HG02642 (cell line): ENCODE measurements at regions not wholly inside any gene's neighbourhood (a gene's known extent, or its start where the extent isn't known, plus 50 kb on each side); places are given as distances from the start of the nearest gene placed in this dataset.

Experiments used
- ATAC-seq: cut with Tn5 transposase; IDR thresholded peaks from one replicate; pipeline ENCODE4 v1.9.1; 2021; ENCODE audit warnings: mild to moderate bottlenecking; ENCODE audit not compliant: unreplicated experiment, poor library complexity

DNA sequence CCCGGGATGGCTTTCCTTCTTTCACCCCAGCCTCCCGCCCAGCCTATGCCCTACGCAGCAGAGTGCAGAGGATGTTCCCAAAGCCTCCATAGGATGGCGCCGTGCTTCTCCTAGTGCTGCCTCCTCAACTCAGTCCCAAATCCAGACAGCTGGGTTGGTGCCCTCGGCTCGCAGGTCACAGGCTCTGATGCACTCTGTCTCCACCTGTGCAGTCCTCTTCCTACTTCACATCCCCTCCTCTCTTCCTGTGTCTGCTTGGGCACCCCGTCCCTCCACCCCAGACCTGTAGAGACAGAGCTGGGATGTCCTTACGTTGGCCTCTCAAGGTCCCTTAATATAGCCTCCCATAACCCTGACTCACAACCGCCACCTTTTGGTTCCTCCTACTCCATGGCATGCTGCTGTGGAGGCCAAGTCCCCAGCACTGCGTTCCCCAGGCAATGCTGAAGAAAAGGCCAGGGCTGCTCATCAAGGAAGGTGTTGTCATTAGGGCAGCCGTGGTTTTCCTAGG is 314.4 kb downstream of the GADD45G start:
- ATAC-seq = no peak

DNA sequence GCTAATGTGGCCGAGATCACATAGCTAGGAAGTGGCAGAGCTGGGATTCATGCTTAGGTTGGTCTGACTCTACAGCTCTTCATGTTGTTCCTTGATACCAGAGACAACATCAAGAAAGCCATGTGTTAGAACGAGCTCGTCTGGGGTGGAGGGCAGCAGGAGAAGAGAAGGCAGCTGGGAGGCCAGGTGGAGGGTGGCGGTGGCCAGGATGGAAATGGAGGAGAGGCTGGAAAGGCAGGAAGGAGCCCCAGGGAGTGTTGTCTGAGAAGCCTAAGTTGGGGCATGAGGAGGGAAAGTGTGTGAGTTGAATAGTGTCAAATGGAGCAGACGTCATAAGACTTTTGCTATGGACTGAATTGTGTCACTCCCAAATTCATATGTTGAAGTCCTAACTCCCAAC is 315.3 kb downstream of the GADD45G start:
- no peak for ATAC-seq

DNA sequence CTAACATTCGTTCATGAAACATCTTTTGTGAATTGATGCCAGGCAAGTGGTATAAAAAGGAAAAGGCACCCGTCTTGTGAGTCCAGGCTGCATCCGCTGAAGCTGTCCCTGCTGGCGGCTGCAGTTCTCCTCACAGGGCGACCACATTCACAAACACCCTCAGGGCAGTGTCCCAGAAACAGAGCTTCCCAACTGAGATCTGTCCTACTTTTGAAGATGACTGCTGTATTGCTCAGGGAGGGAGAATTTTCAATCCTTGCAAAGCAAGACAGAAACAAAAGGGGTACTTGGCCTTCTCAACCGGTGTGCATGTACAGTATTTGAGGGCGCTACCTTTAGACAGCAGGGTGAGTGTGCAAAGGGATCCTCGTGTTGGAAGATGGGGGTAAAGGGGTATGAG is 316.1 kb downstream of the GADD45G start:
- ATAC-seq = no peak

DNA sequence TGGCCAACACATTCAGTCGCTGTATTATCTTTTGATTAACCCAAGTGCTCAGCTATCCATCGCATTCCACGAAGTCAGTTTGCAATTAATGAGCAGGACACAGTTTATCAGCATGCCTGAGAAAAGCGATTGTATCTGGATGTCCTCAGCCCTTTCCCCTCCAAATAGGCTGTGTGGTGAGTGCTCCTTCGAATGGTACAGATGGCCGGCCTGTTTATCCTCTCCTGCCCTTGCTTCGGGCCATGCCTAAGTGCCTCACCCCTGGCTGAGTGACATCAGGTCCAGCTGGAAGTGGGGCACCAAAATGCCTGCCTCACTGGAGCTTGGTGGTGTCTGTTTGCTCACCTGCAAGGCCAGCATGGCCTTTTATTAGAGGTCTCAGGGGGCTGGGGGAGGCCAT is 317.3 kb downstream of the GADD45G start:
- no peak for ATAC-seq

DNA sequence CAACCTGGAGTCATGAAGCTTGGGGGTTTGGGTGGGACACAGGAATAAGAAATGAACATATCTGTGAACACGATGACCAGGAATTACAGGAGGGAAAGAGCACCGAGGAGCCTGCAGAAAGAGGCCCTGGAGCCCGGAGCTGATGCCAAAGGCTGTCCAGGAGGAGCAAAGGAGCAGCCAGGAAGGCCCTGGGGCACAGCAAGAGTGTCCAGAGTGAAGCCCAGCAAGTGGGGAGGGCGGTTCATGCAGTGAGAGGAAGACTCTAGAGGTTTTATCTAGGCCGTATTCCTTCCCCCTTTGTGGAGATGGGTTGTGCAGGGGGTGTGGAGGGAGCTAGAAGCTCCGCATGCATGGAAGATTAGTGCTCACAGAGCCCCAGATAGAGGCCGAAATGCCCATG is 318.4 kb downstream of the GADD45G start:
- ATAC-seq = no peak

DNA sequence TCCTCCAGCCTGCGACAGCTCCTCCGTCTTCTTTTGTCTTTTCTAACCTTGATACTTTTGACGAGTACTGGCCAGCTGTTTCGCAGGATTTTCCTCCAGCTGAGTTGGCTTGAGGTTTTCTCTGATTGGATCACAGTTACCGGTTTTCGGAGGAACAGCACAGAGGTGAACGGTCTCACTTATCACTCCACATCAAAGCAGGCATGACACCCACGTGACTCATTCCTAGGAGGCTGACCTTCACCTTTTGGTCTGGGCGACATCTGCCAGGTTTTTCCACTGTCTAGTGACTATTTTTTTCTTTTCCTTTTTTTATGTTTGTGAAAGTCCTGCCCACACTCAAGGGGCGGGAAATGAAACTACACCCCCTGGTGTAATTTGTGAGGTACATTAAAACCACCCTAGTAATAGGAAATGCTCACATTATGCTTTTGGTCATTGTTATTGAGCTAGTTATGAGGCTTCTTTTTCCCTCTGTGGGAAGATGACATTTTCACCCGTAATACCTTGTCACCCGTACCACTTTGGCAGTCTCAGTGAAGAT is 319.2 kb downstream of the GADD45G start:
- ATAC-seq = no peak

DNA sequence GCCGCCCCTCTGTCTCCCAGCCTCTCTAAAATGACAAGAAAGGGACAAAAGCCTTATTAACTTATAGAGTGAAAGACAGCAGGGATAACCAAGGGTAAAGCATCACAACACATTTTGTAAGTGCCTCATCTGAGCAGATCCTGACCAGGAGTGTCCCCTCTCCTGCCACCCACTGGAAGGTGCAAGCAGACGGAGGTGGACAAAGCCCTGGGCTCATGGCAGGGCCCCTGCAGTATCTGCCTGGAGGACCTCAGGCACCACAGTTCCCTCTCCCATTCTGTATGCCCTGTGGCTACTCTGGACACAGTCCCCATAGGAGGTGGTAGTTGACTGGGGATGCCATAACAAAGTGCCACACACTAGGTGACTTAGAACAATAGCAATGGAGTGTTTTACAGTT is 319.8 kb downstream of the GADD45G start:
- ATAC-seq = no peak

DNA sequence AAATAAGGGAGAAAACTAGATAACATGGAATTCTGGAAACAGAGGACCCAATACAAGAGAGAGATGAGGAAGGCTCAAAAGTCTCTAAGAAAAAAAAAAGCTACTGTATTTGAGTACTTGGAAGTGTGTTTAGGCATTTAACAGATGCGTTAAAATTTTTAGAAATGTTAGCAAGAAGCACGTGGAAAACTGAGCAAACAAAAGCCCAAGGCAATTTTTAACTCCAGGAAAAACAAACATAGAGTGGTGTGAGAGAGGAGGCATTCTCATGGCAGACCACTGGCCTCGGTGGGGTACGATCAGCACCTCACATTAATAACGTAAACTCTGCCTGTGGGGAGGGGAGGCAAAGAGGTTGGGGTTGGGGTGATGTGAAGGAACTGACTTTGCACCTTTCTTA is 321.4 kb downstream of the GADD45G start:
- no peak for ATAC-seq

DNA sequence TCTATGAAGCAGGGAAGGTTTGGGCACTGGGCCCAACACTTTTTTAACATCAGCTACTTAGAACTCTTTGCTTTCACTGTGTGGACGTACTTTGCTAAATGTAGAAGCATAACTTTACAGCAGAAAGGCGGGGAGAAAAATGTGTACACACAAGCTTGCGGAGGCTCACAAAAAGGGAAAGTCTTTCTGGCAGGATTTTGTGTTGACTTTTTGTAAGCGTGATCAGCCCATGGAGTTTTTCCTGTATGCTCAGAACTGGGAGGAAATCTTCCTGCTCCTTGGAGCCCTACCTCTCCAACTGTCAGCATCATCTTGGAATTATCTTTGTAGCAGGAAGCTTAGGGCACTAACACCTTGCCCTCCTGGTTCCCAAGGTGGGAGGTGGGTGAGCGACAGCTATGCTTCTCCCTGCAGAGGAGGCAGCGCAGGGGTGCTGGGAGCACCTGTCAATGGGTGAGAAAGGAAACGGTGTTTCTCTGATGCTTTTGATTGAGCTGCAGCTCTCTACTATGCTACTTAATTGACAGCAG is 321.9 kb downstream of the GADD45G start:
- no peak for ATAC-seq

DNA sequence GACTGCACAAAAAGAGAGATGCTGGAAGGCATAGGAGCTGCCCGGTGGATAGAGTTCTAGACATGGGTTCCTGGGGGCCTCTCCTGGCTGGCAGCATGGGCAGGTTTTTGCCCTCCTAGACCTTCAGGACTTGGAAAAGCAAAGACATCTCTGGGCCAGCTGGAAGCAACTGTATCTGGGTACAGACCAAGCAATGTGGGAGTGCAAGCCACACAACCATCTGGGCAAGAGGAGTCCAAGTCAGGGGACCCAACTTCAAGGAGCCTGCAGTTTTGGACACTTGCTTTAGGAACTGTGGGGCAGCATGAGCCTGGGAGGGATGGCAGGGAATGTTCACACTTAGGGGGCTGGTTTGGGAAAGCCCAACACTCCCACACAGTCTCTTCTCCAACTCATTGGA is 323.3 kb downstream of the GADD45G start:
- no peak for ATAC-seq

DNA sequence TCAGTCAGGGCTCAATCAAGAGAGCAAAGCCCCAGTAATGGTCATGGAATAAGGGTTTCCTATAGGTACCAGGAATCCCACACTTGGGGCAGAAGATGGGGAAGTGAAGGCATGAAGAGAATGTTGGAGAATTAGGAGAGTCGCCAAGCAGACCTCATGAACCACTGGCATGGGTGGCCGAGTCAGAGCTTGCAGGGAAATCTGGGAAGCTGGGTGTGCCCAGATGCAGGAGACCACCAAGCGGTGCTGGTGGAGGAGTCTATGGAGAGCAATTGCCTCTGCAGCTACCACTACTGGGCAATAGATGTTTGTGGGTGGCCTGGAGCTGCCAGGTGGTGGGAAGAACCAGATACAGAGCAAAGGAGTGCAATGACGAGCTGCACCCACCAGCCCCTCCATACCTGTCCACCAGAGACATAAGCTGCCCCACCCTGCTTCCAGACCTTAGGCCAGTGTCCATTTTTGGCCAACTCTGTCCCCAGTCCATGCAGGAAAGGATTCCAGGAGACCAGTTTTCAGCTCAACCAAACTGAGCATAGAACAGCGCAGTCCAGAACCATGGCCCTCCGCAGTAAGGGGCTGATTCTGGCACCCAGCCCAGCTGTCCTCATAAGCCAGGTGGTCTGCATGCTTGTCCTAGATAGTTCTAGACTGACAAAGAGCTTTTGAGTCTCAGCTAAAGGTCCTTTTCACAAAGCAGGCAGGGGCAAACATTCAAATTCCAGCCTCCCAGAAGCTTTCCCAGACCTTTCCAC is 323.9 kb downstream of the GADD45G start:
- no peak for ATAC-seq

DNA sequence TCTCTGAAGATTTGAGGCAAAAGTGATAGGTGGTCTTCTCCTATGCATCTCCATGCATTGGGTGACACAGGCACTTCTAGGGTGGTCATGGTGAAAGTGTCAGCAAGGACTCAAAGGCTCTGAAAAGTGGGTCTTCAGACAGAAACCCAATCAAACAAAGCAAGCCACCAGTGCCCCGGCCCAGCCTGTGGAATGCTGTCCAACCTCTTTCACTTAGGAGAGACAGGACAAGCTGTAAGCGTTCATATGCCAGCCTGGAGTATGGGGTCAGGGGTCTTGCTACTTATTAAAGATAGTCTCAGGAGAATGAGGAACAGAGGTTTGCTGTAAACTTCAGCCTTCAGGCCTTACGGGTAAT is 324.5 kb downstream of the GADD45G start:
- no peak for ATAC-seq

DNA sequence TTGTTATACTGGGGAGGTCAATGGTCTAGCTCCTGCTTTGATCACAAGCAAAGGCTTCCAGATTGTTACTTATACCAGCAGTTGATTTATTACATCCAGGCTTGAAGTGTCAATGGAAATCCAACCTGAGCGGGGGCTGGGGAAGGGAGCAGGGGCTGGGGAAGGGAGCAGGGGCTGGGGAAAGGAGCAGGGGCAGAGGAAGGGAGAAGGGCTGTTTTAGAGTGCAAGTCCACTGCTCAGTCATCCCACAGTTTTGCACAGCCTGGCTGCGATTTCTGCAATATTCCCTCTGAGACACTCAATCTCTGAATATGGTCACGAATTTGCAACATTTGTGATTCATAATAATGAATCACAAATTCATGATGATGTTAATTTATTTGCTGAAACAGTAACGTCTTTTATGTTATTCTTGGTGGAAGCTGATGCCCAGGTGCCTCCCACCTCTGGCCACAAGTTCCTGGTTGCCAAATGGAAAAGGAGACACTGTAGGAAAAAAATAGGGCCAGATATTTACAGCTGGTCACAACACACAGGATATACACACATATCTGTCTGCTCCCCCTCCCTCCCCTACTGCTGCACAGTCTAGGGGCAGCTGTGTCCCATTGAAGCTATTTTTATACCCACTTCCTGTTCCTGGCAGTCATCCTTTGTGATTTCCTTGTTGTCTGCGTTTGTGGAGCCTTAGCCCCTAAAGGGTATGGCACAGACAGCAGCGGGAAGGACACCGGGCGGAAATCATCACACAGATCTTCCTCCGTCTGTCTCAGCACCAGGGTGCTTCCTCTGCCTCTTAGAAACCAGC is 325.1 kb downstream of the GADD45G start:
- ATAC-seq = no peak

DNA sequence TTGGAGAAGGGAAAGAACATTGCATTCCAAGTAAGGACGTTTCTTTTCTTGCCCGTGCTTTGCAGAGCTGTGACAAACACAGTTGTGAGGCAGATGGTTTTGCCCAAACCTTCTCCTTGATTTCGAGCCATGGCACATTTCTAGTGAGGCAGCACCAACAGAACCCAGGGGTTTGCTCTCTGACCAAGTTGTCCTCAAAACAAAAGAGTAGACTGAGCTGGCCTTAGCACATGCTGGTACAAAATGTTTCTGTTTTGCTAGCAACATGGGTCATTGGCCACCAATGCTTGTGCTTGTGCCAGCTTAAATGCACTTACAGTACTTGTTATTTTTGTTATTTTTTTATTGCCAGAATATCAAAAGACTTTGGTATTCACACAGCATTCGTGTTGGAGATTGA is 328.8 kb downstream of the GADD45G start:
- ATAC-seq = no peak

DNA sequence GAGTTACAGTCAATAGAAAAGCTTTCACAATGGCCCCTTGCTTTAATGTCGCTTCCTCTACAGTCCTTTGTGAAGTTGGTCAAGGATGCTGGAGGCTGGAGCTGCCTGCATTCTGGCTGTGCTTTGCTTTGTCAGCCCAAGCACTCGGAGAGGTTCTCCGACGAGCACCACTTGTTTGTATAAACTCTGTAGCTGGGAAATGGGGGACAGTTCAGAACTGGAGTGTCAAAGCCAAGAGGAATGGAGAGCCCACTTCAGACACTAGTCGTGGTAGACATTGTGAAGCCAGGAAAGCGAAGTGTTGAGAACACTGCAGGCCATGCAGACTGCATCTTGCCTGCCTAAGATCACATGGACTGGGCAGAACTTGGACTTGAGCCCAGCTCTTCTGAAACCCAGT is 330.3 kb downstream of the GADD45G start:
- no peak for ATAC-seq

DNA sequence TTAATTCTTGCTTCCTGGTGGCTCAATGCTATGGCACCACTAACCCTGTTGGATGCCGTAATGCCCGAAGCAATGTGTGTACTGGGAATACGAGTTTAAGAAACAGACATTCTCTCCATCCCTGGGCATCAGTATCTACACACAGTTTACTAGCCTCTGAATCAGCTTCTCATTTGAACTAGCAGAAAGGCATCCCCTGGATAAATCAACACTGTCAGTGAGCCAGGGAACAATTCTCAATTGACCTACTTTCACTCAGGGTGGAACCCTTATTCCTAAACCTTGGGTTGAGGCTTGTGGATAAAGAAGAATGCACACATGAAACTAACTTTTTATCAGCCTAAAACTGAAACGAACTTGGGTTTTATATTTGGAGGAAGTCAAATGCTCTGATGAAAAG is 331.0 kb downstream of the GADD45G start:
- no peak for ATAC-seq

DNA sequence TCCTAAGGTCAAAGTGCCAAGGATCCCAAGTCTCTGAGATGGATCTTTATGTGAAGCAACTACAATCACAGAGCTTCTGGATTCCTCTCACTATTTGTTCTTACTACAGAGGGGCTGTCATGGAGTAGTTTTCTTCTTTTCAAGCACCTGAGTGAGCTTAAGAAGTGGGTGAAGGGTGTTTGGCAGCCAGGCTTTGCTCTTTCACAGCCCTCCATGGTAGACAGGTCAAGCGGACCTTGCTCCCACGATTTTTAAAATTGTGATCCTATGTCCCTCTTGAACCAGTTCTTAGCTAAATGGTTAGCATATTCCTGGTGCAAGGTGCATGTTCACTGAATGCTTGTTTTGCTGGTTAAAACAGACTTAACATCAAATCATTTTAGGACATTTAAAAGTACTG is 332.2 kb downstream of the GADD45G start:
- no peak for ATAC-seq

DNA sequence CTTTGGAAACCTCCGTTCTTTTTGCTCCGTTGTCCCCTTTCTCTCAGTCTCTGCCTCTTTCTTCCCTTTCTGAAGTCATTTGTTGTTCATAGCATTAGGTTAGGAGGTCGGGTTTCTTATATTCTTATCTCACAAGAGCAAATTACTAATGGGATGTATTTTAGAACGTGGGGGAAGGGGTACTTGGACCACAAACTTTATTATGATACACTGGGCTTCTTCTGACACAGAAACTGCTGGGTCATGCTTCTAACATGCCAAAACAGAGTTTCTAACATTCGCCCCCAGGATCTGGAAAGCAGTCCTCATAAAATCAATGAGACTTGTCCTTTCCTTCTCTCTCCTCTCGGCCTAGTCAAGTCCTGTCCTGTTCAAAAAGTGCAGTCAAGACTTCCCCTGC is 334.4 kb downstream of the GADD45G start:
- no peak for ATAC-seq

DNA sequence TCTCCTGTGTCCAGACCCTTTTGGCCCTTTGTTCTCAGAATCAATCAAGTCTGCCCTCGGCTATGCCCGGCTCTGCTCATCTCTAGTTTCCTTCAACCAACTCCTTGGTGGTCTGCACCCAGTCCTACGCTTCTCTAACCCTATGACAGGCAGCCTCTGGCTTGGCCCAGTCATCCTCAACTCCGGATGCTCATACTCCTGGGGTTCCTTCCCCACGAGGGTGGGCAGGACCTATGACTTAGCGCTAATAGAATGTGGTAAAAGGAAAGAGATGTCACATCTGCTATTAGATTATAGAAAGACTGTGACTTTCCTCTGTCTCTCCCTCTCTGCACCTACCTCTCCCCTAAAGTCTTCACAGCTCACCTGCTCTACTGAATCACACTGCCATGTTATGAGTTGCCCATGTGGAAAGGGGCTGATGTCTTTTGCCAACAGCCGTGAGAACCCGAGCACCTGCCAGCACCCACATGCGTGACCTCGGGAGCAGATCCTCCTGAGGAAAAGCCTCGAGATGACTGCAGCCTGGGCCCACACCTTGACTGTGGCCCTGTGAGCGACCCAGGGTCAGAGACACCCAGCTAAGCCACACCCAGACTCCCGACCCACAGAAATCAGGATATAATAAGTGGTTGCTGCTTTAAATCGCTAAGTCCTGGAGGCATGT is 334.9 kb downstream of the GADD45G start:
- no peak for ATAC-seq

DNA sequence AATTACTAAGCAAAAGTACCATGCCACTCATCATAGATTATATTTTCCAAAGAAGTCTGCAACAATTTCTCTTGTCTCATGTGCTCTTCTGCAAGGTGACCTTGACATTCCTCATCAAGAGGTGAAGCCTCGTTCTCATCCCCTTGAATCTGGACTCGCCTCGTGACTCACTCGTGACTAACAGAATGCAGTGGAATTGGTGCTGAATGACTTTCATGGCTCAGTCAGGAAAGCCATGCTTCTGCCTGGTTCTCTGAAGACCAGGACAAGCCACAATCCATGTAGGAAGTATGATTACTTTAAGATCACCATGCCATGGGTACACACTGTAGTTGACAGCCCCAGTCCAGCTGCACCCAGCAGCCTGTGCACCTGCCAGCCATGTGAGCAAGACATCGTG is 335.8 kb downstream of the GADD45G start:
- ATAC-seq = no peak

DNA sequence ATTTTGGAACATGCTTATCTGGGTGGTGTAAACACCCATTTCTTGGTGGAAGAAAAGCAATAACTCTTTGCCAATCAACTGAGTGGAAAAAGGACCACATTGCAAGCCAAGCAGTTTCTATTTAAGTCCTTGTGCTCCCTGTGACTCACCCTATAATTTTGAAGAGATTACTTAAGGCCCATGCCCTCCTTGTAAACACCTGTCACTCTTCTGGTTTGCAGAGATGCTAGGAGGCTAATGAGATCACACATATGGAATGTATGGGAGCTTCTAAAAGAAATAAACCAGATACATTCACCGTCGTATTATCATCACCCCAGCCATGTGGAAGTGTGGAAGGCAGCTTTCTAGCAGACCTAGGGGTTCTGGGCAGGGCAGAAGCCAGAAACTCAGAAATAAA is 337.1 kb downstream of the GADD45G start:
- no peak for ATAC-seq
